ENCODE measurements at regions not wholly inside any gene's neighbourhood (a gene's known extent, or its start where the extent isn't known, plus 50 kb on each side); places are given as distances from the start of the nearest gene placed in this dataset.

DNA sequence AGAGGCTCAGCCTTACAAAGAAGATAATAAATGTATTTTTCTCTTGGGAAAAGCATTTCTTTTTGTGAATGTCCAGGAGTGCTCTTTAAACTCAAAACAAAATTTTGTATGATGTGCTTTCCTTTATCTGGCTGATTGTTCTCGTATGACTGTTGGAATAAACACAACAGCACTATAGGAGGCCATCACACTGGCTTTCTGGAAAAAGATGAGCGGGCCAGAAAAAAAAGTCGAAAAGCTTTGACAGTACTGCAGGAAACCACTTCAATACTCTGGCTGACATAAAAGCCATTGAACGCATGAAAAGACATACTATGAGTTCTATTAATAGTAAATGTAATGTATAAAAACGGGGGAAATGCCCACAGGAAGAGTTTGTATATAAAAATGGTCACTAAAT is 64.7 kb upstream of the CTSO start:
- Histone ChIP-seq H3K36me3 (ENCODE audit: low read length) (no peaks in the 10 kb centered on the region), H3K9ac (ENCODE audit: low read length) (no peak overlapping the region), H3K9me2 (replicated peaks; ENCODE audit: insufficient read depth, low read length) (no peaks in the 10 kb centered on the region), H3K27me3 (ENCODE audit: low read length) (no peaks in the 10 kb centered on the region), H3F3A (ENCODE audit: insufficient read depth) (no peaks in the 10 kb centered on the region), H3K4me3 (ENCODE audit: insufficient read depth, low read length, poor library complexity, severe bottlenecking) (no peak overlapping the region), H4K20me1 (ENCODE audit: low read depth, low read length) (no peaks in the 10 kb centered on the region), H3K79me2 (ENCODE audit: insufficient read depth, low read length) (no peaks in the 10 kb centered on the region), H3K9me3 (ENCODE audit: insufficient read depth, low read length) (no peaks in the 10 kb centered on the region), H3K27ac (ENCODE audit: low read depth, low read length) (no peak overlapping the region), H3K4me2 (ENCODE audit: low read depth, low read length, poor library complexity, severe bottlenecking) (no peak overlapping the region), H2AFZ (ENCODE audit: low read depth, low read length, severe bottlenecking) (no peak overlapping the region)
- TF ChIP-seq CTCF (IDR thresholded peaks at IDR 0.05; ENCODE audit: insufficient read depth, low read length, poor library complexity, severe bottlenecking) (no peak), EZH2phosphoT487 (conservative IDR thresholded peaks at IDR 0.05; ENCODE audit: low read length) (no peak)

- no peaks in the 10 kb centered on the region for H3K9me3 ChIP-seq (ENCODE audit: insufficient read depth, low read length)
- no peak overlapping the region for H3K4me3 ChIP-seq (ENCODE audit: insufficient read depth, low read length, poor library complexity, severe bottlenecking)
- no peaks in the 10 kb centered on the region for H4K20me1 ChIP-seq (ENCODE audit: low read depth, low read length)
- no peaks in the 10 kb centered on the region for H3F3A ChIP-seq (ENCODE audit: insufficient read depth)
- no peak overlapping the region for H2AFZ ChIP-seq (ENCODE audit: low read depth, low read length, severe bottlenecking)
- TF ChIP-seq EZH2phosphoT487 (conservative IDR thresholded peaks at IDR 0.05; ENCODE audit: low read length) (no peak), CTCF (IDR thresholded peaks at IDR 0.05; ENCODE audit: insufficient read depth, low read length, poor library complexity, severe bottlenecking) (no peak)
- H3K4me2 ChIP-seq (ENCODE audit: low read depth, low read length, poor library complexity, severe bottlenecking) = no peak overlapping the region
- no peak overlapping the region for H3K27ac ChIP-seq (ENCODE audit: low read depth, low read length)
- no peaks in the 10 kb centered on the region for H3K79me2 ChIP-seq (ENCODE audit: insufficient read depth, low read length)
- H3K36me3 ChIP-seq (ENCODE audit: low read length) = no peaks in the 10 kb centered on the region
- H3K27me3 ChIP-seq (ENCODE audit: low read length) = no peaks in the 10 kb centered on the region
- no peak overlapping the region for H3K9ac ChIP-seq (ENCODE audit: low read length)
- no peaks in the 10 kb centered on the region for H3K9me2 ChIP-seq (replicated peaks; ENCODE audit: insufficient read depth, low read length)
These were observed 62.1 kb upstream of the CTSO start for GRCh38 chr4:156015781-156016180.

GRCh38 chr4:156006192-156006591 is 52.5 kb upstream of the CTSO start:
- no peaks in the 10 kb centered on the region for H3K9me2 ChIP-seq (replicated peaks; ENCODE audit: insufficient read depth, low read length)

More at GRCh38 chr4:156006192-156006591, 52.5 kb upstream of the CTSO start:
- no peak overlapping the region for H3K9ac ChIP-seq (ENCODE audit: low read length)
- H3K9me3 ChIP-seq (ENCODE audit: insufficient read depth, low read length) = no peaks in the 10 kb centered on the region
- H3K4me3 ChIP-seq (ENCODE audit: insufficient read depth, low read length, poor library complexity, severe bottlenecking) = no peak overlapping the region
- H3K36me3 ChIP-seq (ENCODE audit: low read length) = no peaks in the 10 kb centered on the region
- no peak overlapping the region for H3K4me2 ChIP-seq (ENCODE audit: low read depth, low read length, poor library complexity, severe bottlenecking)
- no peak for TF ChIP-seq EZH2phosphoT487 (conservative IDR thresholded peaks at IDR 0.05; ENCODE audit: low read length)
- no peak for TF ChIP-seq CTCF (IDR thresholded peaks at IDR 0.05; ENCODE audit: insufficient read depth, low read length, poor library complexity, severe bottlenecking)
- no peak overlapping the region for H2AFZ ChIP-seq (ENCODE audit: low read depth, low read length, severe bottlenecking)
- no peaks in the 10 kb centered on the region for H3K79me2 ChIP-seq (ENCODE audit: insufficient read depth, low read length)
- no peaks in the 10 kb centered on the region for H3F3A ChIP-seq (ENCODE audit: insufficient read depth)
- H3K27ac ChIP-seq (ENCODE audit: low read depth, low read length) = no peak overlapping the region
- no peaks in the 10 kb centered on the region for H3K27me3 ChIP-seq (ENCODE audit: low read length)
- H4K20me1 ChIP-seq (ENCODE audit: low read depth, low read length) = no peaks in the 10 kb centered on the region
